H9 (cell line): ENCODE measurements at regions not wholly inside any gene's neighbourhood (a gene's known extent, or its start where the extent isn't known, plus 50 kb on each side); places are given as distances from the start of the nearest gene placed in this dataset.

Source experiments
- DNase-seq: peaks from one replicate; pipeline ENCODE4 v3.0.0-alpha.2; 2017
- H2AFZ ChIP-seq: one replicate; pipeline ENCODE4 v1.6.1; 2013; ENCODE audit warnings: mild to moderate bottlenecking, low read length, control low read depth, moderate library complexity
- H2AK5ac ChIP-seq: 2 replicates; pipeline ENCODE4 v1.6.1; 2013; ENCODE audit warnings: low read length, control low read depth, mixed read lengths; ENCODE audit not compliant: insufficient read length
- H2BK120ac ChIP-seq: one replicate; pipeline ENCODE4 v1.6.1; 2013; ENCODE audit warnings: low read depth, mild to moderate bottlenecking, low read length, control low read depth, inconsistent platforms; ENCODE audit not compliant: poor library complexity, severe bottlenecking
- H2BK12ac ChIP-seq: 2 replicates; pipeline ENCODE4 v1.6.1; 2013; ENCODE audit warnings: low read length, control low read depth, mixed read lengths, low read depth; ENCODE audit not compliant: insufficient read length
- H2BK15ac ChIP-seq: 2 replicates; pipeline ENCODE4 v1.6.1; 2013; ENCODE audit warnings: low read depth, low read length, control low read depth
- H2BK20ac ChIP-seq: one replicate; pipeline ENCODE4 v1.6.1; 2013; ENCODE audit warnings: low read depth, mild to moderate bottlenecking, low read length, control low read depth, inconsistent platforms; ENCODE audit not compliant: poor library complexity, severe bottlenecking
- H2BK5ac ChIP-seq: 2 replicates; pipeline ENCODE4 v1.6.1; 2013; ENCODE audit warnings: low read length, control low read depth, mixed read lengths; ENCODE audit not compliant: insufficient read length
- H3K14ac ChIP-seq: 2 replicates; pipeline ENCODE4 v1.6.1; 2013; ENCODE audit warnings: low read length, control low read depth; ENCODE audit not compliant: insufficient read depth
- H3K18ac ChIP-seq: 2 replicates; pipeline ENCODE4 v1.6.1; 2013; ENCODE audit warnings: low read depth, mild to moderate bottlenecking, mixed read lengths, low read length, control low read depth; ENCODE audit not compliant: insufficient read length
- H3K23ac ChIP-seq: 2 replicates; pipeline ENCODE4 v1.6.1; 2013; ENCODE audit warnings: low read length, control low read depth, mixed read lengths, low read depth; ENCODE audit not compliant: insufficient read length
- H3K23me2 ChIP-seq: 2 replicates; pipeline ENCODE4 v1.6.1; 2013; ENCODE audit warnings: low read depth, mild to moderate bottlenecking, mixed read lengths, low read length, control low read depth; ENCODE audit not compliant: insufficient read length, poor library complexity, severe bottlenecking
- H3K27ac ChIP-seq: 2 replicates; pipeline ENCODE4 v1.5.1; 2013; ENCODE audit warnings: low read length, control low read depth, mixed read lengths, low read depth; ENCODE audit not compliant: insufficient read length
- H3K27me3 ChIP-seq: 2 replicates; pipeline ENCODE4 v1.6.1; 2013; ENCODE audit warnings: low read length, control low read depth, inconsistent platforms; ENCODE audit not compliant: insufficient read depth
- H3K4ac ChIP-seq: 2 replicates; pipeline ENCODE4 v1.6.1; 2013; ENCODE audit warnings: low read depth, mild to moderate bottlenecking, control low read depth, inconsistent platforms, low read length, moderate library complexity
- H3K4me1 ChIP-seq: 2 replicates; pipeline ENCODE4 v1.6.1; 2013; ENCODE audit warnings: low read length, control low read depth, inconsistent platforms; ENCODE audit not compliant: insufficient read depth
- H3K4me2 ChIP-seq: 2 replicates; pipeline ENCODE4 v1.6.1; 2013; ENCODE audit warnings: low read length, control low read depth, mixed read lengths; ENCODE audit not compliant: insufficient read length, insufficient read depth
- H3K56ac ChIP-seq: 2 replicates; pipeline ENCODE4 v1.6.1; 2013; ENCODE audit warnings: low read depth, mild to moderate bottlenecking, mixed read lengths, low read length, control low read depth; ENCODE audit not compliant: insufficient read length
- H3K79me1 ChIP-seq: 2 replicates; pipeline ENCODE4 v1.6.1; 2013; ENCODE audit warnings: low read depth, mild to moderate bottlenecking, moderate library complexity, low read length, control low read depth, inconsistent platforms; ENCODE audit not compliant: insufficient read depth, poor library complexity, severe bottlenecking
- H3K79me2 ChIP-seq: 2 replicates; pipeline ENCODE4 v1.6.1; 2013; ENCODE audit warnings: low read length, control low read depth, inconsistent platforms; ENCODE audit not compliant: insufficient read depth
- H3K9ac ChIP-seq: 2 replicates; pipeline ENCODE4 v1.6.1; 2013; ENCODE audit warnings: low read length, control low read depth, mixed read lengths; ENCODE audit not compliant: insufficient read length; ENCODE audit errors: extremely low read depth
- H3K9me3 ChIP-seq: one replicate; pipeline ENCODE4 v1.6.1; 2013; ENCODE audit warnings: low read depth, low read length, inconsistent platforms; ENCODE audit not compliant: control insufficient read depth
- H3T11ph ChIP-seq: one replicate; pipeline ENCODE4 v1.6.1; 2013; ENCODE audit warnings: mild to moderate bottlenecking, low read length, control low read depth, inconsistent platforms
- H4K20me1 ChIP-seq: one replicate; pipeline ENCODE4 v1.6.1; 2013; ENCODE audit not compliant: control insufficient read depth, insufficient read length, insufficient read depth
- H4K5ac ChIP-seq: 2 replicates; pipeline ENCODE4 v1.6.1; 2013; ENCODE audit warnings: low read depth, mild to moderate bottlenecking, mixed read lengths, low read length, control low read depth; ENCODE audit not compliant: insufficient read length
- H4K8ac ChIP-seq: replicated peaks from 2 replicates; pipeline ENCODE4 v1.6.1; 2013; ENCODE audit warnings: low read length, control low read depth, mixed read lengths, low read depth; ENCODE audit not compliant: insufficient read length
- H4K91ac ChIP-seq: 2 replicates; pipeline ENCODE4 v1.6.1; 2013; ENCODE audit warnings: low read depth, mild to moderate bottlenecking, moderate library complexity, mixed read lengths, low read length, control low read depth; ENCODE audit not compliant: insufficient read length
- H3K27ac Mint-ChIP-seq, 3 experiments: 2 replicates in 2 of 3; 3 replicates in 1 of 3; pipeline ENCODE4 v1.8.0; 2020 to 2021; ENCODE audit warnings: mixed read lengths in 3 of 3, mild to moderate bottlenecking in 1 of 3, moderate library complexity in 1 of 3
- H3K27me3 Mint-ChIP-seq: 2 replicates; pipeline ENCODE4 v1.8.0; 2021; ENCODE audit warnings: low read depth, mild to moderate bottlenecking, moderate library complexity, mixed read lengths
- H3K36me3 Mint-ChIP-seq, 3 experiments: 2 replicates in 2 of 3; 3 replicates in 1 of 3; pipeline ENCODE4 v1.8.0; 2020 to 2021; ENCODE audit warnings: low read depth in 3 of 3, mixed read lengths in 3 of 3; ENCODE audit not compliant: insufficient read depth in 1 of 3
- H3K4me1 Mint-ChIP-seq, 2 experiments: 2 replicates each; pipeline ENCODE4 v1.8.0; 2020; ENCODE audit warnings: mixed read lengths in 2 of 2
- H3K4me3 Mint-ChIP-seq, 2 experiments: 2 replicates in 1 of 2; 3 replicates in 1 of 2; pipeline ENCODE4 v1.8.0; 2020 to 2021; ENCODE audit warnings: mild to moderate bottlenecking in 2 of 2, mixed read lengths in 2 of 2, moderate library complexity in 1 of 2
- H3K9me3 Mint-ChIP-seq, 2 experiments: 2 replicates in 1 of 2; 3 replicates in 1 of 2; pipeline ENCODE4 v1.8.0; 2020; ENCODE audit warnings: mild to moderate bottlenecking in 2 of 2, mixed read lengths in 2 of 2, moderate library complexity in 1 of 2
- CTCF ChIP-seq: fragments of 200-600 bp; sonication (generic); conservative IDR thresholded peaks from 3 replicates; pipeline ENCODE4 v1.8.0; 2021; ENCODE audit warnings: antibody characterized with exemption, mild to moderate bottlenecking
- WGBS: extraction: QIAGEN DNeasy Blood & Tissue Kit; methylation state at CpG from one replicate; pipeline ENCODE4 v1.1.7; 2013; ENCODE audit warnings: missing lambda C conversion rate, low lambda C conversion rate, mixed read lengths; ENCODE audit not compliant: insufficient read length; ENCODE audit errors: extremely low coverage; 5-methylcytosine and 5-hydroxymethylcytosine counted together

- Histone ChIP-seq H3K18ac (no peak overlapping the region), H3K4ac (no peak overlapping the region), H4K8ac (no peak overlapping the region), H3K23ac (no peak overlapping the region), H3K9me3 (peaks cover 5% of the 10 kb centered on the region), H3K4me2 (no peak overlapping the region), H4K5ac (no peak overlapping the region), H2BK12ac (no peak overlapping the region), H3K9ac (no peak overlapping the region), H3T11ph (no peak overlapping the region), H2BK20ac (no peak overlapping the region), H2BK120ac (no peak overlapping the region), H3K79me1 (no peaks in the 10 kb centered on the region), H3K14ac (no peak overlapping the region), H3K27me3 (no peaks in the 10 kb centered on the region), H3K56ac (no peak overlapping the region), H4K20me1 (no peaks in the 10 kb centered on the region), H2AK5ac (no peak overlapping the region), H3K79me2 (no peaks in the 10 kb centered on the region), H2BK15ac (no peak overlapping the region), H4K91ac (no peak overlapping the region), H2AFZ (no peak overlapping the region), H3K23me2 (no peaks in the 10 kb centered on the region), H3K4me1 (no peaks in the 10 kb centered on the region), H3K27ac (no peak overlapping the region), H2BK5ac (no peak overlapping the region)
- TF ChIP-seq CTCF: no peak
- Mint-ChIP-seq H3K4me1 (0 out of 4 replicates have a peak, but pooled peaks cover 2% of the 10 kb centered on the region in 2 experiments), H3K27ac (no peak overlapping the region), H3K4me3 (no peak overlapping the region), H3K36me3 (peaks cover 5 to 21% (median 11%) of the 10 kb centered on the region in 3 experiments; a peak in 4 of 7 replicates), H3K9me3 (peaks cover 18 to 28% of the 10 kb centered on the region in 2 experiments), H3K27me3 (no peaks in the 10 kb centered on the region; the same call in 1 of the 2 replicates)
- no CpG with 5 or more reads among the region's 4 CpGs for WGBS
- DNase-seq: no peak
These were observed 246.1 kb upstream of the ATP10A start for GRCh38 chr15:26109203-26109602.
